ENCODE measurements at regions not wholly inside any gene's neighbourhood (a gene's known extent, or its start where the extent isn't known, plus 50 kb on each side); places are given as distances from the start of the nearest gene placed in this dataset.

DNA sequence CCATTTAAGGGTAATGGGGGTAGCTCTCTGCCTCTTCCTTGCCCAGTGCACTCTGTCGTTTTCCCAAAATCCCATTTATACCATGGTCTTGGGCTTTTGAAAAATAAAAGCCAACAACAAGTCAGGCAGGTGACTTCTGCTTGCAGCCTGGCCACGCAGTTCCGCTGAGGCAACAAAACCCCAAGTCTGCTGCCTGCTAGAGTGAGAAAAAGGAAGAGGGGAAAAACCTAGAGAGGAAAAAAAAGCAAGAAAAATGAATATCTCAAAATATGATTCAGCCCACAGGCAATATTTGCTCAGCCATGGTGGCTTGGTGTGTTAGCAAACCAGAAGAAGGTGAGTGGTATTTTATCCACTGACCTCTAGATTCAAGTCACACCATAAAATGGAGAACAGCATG, 148.2 kb upstream of the FSTL4 start:
- no peak for DNase-seq (ENCODE audit: low spot score)
- 95% methylated on average over 3 of the region's 3 CpGs for WGBS
- Histone ChIP-seq H3K27me3 (replicated peaks; ENCODE audit: insufficient read depth) (no peaks in the 10 kb centered on the region), H3K4me3 (no peak overlapping the region), H3K9me3 (no peaks in the 10 kb centered on the region), H3K36me3 (no peaks in the 10 kb centered on the region), H3K27ac (no peak overlapping the region), H3K4me1 (replicated peaks) (no peaks in the 10 kb centered on the region)
- TF ChIP-seq POLR2AphosphoS5 (IDR thresholded peaks at IDR 0.05) (no peak), POLR2A (IDR thresholded peaks at IDR 0.05) (no peak)
- TF ChIP-seq, protein P1, sequence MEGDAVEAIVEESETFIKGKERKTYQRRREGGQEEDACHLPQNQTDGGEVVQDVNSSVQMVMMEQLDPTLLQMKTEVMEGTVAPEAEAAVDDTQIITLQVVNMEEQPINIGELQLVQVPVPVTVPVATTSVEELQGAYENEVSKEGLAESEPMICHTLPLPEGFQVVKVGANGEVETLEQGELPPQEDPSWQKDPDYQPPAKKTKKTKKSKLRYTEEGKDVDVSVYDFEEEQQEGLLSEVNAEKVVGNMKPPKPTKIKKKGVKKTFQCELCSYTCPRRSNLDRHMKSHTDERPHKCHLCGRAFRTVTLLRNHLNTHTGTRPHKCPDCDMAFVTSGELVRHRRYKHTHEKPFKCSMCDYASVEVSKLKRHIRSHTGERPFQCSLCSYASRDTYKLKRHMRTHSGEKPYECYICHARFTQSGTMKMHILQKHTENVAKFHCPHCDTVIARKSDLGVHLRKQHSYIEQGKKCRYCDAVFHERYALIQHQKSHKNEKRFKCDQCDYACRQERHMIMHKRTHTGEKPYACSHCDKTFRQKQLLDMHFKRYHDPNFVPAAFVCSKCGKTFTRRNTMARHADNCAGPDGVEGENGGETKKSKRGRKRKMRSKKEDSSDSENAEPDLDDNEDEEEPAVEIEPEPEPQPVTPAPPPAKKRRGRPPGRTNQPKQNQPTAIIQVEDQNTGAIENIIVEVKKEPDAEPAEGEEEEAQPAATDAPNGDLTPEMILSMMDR (IDR thresholded peaks at IDR 0.05) = no peak
- intact Hi-C loops (cut with DNase I) = no loop called here

DNA sequence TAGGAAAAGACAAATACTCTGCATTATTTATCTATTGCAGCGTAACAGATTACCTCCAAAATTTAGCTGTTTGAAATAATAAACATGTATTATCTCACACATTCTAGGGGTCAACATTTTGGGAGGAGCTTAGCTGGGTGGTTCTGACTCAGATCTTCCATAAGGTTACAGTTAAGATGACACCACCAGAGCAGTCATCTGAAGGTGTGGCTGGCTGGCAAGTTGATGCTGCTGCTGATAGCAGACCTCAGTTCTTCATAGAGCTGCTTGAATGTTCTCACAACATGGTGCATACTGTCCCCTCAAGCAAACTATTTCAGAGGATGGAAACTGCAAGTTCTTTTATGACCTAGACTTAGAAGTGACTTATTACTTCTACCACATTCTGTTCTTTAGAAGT, 146.3 kb upstream of the FSTL4 start:
- no peak for DNase-seq (ENCODE audit: low spot score)
- Histone ChIP-seq H3K9me3 (no peaks in the 10 kb centered on the region), H3K27ac (no peak overlapping the region), H3K4me3 (no peak overlapping the region), H3K4me1 (replicated peaks) (no peaks in the 10 kb centered on the region), H3K27me3 (replicated peaks; ENCODE audit: insufficient read depth) (no peaks in the 10 kb centered on the region), H3K36me3 (no peaks in the 10 kb centered on the region)
- TF ChIP-seq, protein P1 (IDR thresholded peaks at IDR 0.05) = no peak
- TF ChIP-seq POLR2AphosphoS5 (IDR thresholded peaks at IDR 0.05) = no peak
- no peak for TF ChIP-seq POLR2A (IDR thresholded peaks at IDR 0.05)
- WGBS = 56% methylated on average over 1 of the region's 1 CpG
- intact Hi-C loops (cut with DNase I) = no loop called here

DNA sequence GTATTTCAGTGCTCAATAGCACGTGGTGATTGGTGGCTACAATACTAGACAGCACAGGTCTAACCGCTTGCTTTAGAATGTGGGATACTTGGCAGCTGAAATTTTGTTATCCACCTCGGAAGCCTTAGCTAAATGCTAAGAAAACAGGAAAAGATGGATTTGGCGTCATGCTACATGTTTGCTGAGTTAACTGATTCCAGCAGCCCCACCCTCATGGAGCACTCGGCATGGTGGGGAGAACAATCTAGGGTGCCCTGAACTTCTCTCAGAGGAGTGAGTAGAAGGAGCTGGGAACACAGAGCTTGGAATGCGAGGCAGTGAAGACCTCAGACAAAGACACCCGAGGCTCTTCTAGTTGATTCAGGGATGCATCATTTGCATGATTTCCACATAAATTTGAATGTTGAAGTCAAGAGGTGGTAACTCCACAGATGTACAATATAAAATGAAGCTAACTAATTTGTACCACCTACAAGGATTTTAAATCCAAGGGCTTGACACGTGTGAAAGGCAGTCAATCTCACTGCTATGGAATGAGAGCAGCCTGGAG, 145.1 kb upstream of the FSTL4 start:
- Histone ChIP-seq H3K27ac (no peak overlapping the region), H3K9me3 (no peaks in the 10 kb centered on the region), H3K4me3 (no peak overlapping the region), H3K27me3 (replicated peaks; ENCODE audit: insufficient read depth) (no peaks in the 10 kb centered on the region), H3K4me1 (replicated peaks) (no peaks in the 10 kb centered on the region), H3K36me3 (no peaks in the 10 kb centered on the region)
- WGBS = 49% methylated on average over 8 of the region's 8 CpGs
- DNase-seq (ENCODE audit: low spot score) = no peak
- intact Hi-C loops (cut with DNase I) = no loop called here
- TF ChIP-seq POLR2A (IDR thresholded peaks at IDR 0.05) (no peak), POLR2AphosphoS5 (IDR thresholded peaks at IDR 0.05) (no peak)
- TF ChIP-seq, protein P1 (IDR thresholded peaks at IDR 0.05) = no peak

DNA sequence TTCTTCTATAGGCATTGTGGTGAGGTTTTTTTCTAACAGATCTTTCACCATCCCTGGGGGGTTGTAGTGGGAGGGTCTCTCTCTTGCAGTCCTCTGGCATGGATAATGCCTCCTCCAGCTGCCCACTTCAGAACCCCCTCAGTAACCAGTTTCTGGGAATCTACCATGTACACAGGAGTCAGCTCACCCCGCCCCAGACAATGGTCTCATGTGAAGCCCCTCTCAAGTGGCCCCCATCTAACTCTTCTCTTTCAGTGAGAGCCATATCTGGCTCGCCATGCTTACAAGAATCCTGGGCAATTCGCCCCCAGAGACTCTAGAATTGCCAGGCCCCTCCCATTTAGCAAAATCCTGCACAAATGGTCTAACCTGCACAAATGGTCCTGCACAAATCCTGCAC, 144.4 kb upstream of the FSTL4 start:
- Histone ChIP-seq H3K4me1 (replicated peaks) (no peaks in the 10 kb centered on the region), H3K27ac (no peak overlapping the region), H3K9me3 (no peaks in the 10 kb centered on the region), H3K27me3 (replicated peaks; ENCODE audit: insufficient read depth) (no peaks in the 10 kb centered on the region), H3K36me3 (no peaks in the 10 kb centered on the region), H3K4me3 (no peak overlapping the region)
- no peak for DNase-seq (ENCODE audit: low spot score)
- TF ChIP-seq POLR2AphosphoS5 (IDR thresholded peaks at IDR 0.05) (no peak), POLR2A (IDR thresholded peaks at IDR 0.05) (no peak)
- TF ChIP-seq, protein P1 (IDR thresholded peaks at IDR 0.05) = no peak
- 74% methylated on average over 3 of the region's 3 CpGs for WGBS
- intact Hi-C loops (cut with DNase I) = no loop called here

DNA sequence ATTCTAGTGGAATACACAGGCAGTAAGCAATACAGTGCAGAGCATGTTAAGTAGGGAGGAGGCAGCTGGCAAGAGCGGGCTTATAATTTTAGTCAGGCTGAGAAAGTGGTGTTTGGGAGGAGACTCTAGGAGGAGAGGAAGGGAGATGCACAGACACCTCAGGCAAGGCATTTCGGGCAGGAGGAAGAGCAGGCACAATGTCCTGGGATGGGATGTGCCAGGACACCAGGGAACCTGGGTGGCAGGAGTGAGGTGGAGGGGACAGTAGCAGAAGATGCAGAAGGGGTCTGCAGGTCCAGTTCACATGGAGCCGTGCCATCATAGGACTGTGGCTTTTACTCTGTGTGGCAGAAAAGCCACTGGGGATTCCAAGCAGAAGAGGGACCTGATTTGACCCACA, 143.7 kb upstream of the FSTL4 start:
- H3K4me3 ChIP-seq = no peak overlapping the region
- no peaks in the 10 kb centered on the region for H3K36me3 ChIP-seq
- H3K9me3 ChIP-seq = no peaks in the 10 kb centered on the region
- intact Hi-C loops (cut with DNase I) = no loop called here
- H3K27me3 ChIP-seq (replicated peaks; ENCODE audit: insufficient read depth) = no peaks in the 10 kb centered on the region
- DNase-seq (ENCODE audit: low spot score) = no peak
- 91% methylated on average over 3 of the region's 3 CpGs for WGBS
- no peak overlapping the region for H3K27ac ChIP-seq
- H3K4me1 ChIP-seq (replicated peaks) = no peaks in the 10 kb centered on the region
- TF ChIP-seq POLR2A (IDR thresholded peaks at IDR 0.05) (no peak), POLR2AphosphoS5 (IDR thresholded peaks at IDR 0.05) (no peak)
- TF ChIP-seq, protein P1 (IDR thresholded peaks at IDR 0.05) = no peak

Data from prostate gland (tissue), 2 donors.